ENCODE measurements at regions not wholly inside any gene's neighbourhood (a gene's known extent, or its start where the extent isn't known, plus 50 kb on each side); places are given as distances from the start of the nearest gene placed in this dataset.

- no peak overlapping the region for H3K27ac ChIP-seq
- H3K27me3 ChIP-seq: no peaks in the 10 kb centered on the region
- DNase-seq (ENCODE audit: low read depth in 1 of 2, low spot score in 1 of 2): peak in 1 of 2 donors; percentile 5
- peaks cover 11% of the 10 kb centered on the region for H3K4me1 ChIP-seq (ENCODE audit: low read depth)
- no peak overlapping the region for H3K4me3 ChIP-seq
- H3K9me3 ChIP-seq (ENCODE audit: low read depth): no peaks in the 10 kb centered on the region
- TF ChIP-seq CTCF (IDR thresholded peaks at IDR 0.05; ENCODE audit: low read depth, low read length): no peak
- H3K36me3 ChIP-seq: no peaks in the 10 kb centered on the region
Measured at GRCh38 chr20:7361321-7361720, 578.9 kb downstream of the HAO1 start.

GRCh38 chr20:7361931-7362330, 578.3 kb downstream of the HAO1 start:
- Histone ChIP-seq H3K36me3 (no peaks in the 10 kb centered on the region), H3K9me3 (ENCODE audit: low read depth) (no peaks in the 10 kb centered on the region), H3K27ac (no peak overlapping the region), H3K4me1 (ENCODE audit: low read depth) (peaks cover 11% of the 10 kb centered on the region), H3K4me3 (no peak overlapping the region), H3K27me3 (no peaks in the 10 kb centered on the region)
- TF ChIP-seq CTCF (IDR thresholded peaks at IDR 0.05; ENCODE audit: low read depth, low read length): no peak
- no peak for DNase-seq (ENCODE audit: low read depth in 1 of 2, low spot score in 1 of 2)

- Histone ChIP-seq H3K4me1 (ENCODE audit: low read depth) (peaks cover 11% of the 10 kb centered on the region), H3K36me3 (no peaks in the 10 kb centered on the region), H3K9me3 (ENCODE audit: low read depth) (no peaks in the 10 kb centered on the region), H3K27me3 (no peaks in the 10 kb centered on the region), H3K4me3 (no peak overlapping the region), H3K27ac (no peak overlapping the region)
- no peak for TF ChIP-seq CTCF (IDR thresholded peaks at IDR 0.05; ENCODE audit: low read depth, low read length)
- DNase-seq (ENCODE audit: low read depth in 1 of 2, low spot score in 1 of 2): no peak
Measured at GRCh38 chr20:7362601-7363000, 577.7 kb downstream of the HAO1 start.

- no peaks in the 10 kb centered on the region for H3K36me3 ChIP-seq
- no peak for TF ChIP-seq CTCF (IDR thresholded peaks at IDR 0.05; ENCODE audit: low read depth, low read length)
- no peak overlapping the region for H3K27ac ChIP-seq
- no peak for DNase-seq (ENCODE audit: low read depth in 1 of 2, low spot score in 1 of 2)
- H3K27me3 ChIP-seq: no peaks in the 10 kb centered on the region
- peaks cover 6% of the 10 kb centered on the region for H3K4me1 ChIP-seq (ENCODE audit: low read depth)
- no peak overlapping the region for H3K4me3 ChIP-seq
- no peaks in the 10 kb centered on the region for H3K9me3 ChIP-seq (ENCODE audit: low read depth)
Measured at GRCh38 chr20:7366189-7366588, 574.1 kb downstream of the HAO1 start.

GRCh38 chr20:7371518-7372163, 568.6 kb downstream of the HAO1 start:
- TF ChIP-seq CTCF (IDR thresholded peaks at IDR 0.05; ENCODE audit: low read depth, low read length): no peak
- Histone ChIP-seq H3K4me3 (no peak overlapping the region), H3K27me3 (no peaks in the 10 kb centered on the region), H3K4me1 (ENCODE audit: low read depth) (no peaks in the 10 kb centered on the region), H3K36me3 (no peaks in the 10 kb centered on the region), H3K27ac (no peak overlapping the region), H3K9me3 (ENCODE audit: low read depth) (no peaks in the 10 kb centered on the region)
- no peak for DNase-seq (ENCODE audit: low read depth in 1 of 2, low spot score in 1 of 2)

Measured in cardiac muscle cell (in vitro differentiated cells and primary cell).